Stimulated activated CD4-positive, alpha-beta T cell treated with anti-CD3 and anti-CD28 coated beads, Interleukin-15, amount 100 ng/mL, for 48 hours (primary cell): ENCODE measurements at regions not wholly inside any gene's neighbourhood (a gene's known extent, or its start where the extent isn't known, plus 50 kb on each side); places are given as distances from the start of the nearest gene placed in this dataset.

Source experiments
- DNase-seq, 2 donors: peaks; one replicate each; pipeline ENCODE4 v3.0.0-alpha.2; 2020; ENCODE audit warnings: low read depth in 2 of 2

DNA sequence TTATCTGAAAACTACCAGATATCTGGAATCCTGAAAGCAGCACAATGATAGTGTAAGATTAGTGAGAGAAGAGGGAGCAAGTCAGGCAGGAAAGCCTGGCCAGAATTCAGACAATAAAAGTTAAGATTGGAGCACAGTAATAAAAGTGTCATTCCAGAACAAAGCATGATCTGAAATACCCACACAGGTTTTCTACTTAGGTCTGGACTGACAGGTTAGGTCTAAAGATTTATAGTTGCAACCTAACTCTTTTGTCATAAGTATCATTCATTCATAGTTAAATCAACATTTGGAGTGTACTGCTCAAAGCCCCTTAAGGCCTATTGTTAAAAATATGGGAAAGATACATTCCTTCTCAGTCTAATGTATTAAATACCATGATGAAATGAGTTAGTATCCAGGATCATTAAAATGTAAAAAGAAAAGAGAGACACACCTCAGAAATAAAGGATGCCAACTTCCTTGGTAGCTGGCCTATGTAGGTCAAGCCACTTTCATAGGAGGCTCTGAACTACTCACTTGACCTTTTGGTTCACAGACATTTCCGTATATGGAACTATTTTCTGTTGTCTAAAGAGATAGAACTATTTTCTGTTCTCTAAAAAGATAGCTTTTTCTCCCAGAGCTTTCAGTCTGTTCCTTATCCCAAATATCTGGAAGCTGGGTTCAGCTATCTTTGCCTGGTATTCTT is 105.2 kb downstream of the FAS start:
- no peak for DNase-seq

DNA sequence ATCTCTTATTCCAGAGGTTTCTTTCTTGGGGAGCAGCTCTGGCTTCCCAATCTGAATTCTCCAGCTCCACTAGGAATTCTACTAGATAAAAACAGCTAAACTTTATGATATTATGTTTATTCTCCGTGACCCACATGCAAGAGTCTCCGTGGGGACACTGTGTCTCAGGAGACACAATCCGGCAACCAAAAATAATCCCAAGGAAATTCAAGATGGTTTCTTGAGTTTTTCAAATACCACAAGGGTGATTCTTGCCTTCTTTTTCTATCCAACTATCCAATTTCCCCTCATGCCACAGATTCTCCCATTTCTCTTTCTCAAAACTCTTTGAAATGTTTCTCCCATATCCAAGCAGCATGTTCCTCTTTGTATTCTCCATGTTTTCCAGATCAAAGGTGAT is 103.1 kb downstream of the FAS start:
- DNase-seq = no peak

DNA sequence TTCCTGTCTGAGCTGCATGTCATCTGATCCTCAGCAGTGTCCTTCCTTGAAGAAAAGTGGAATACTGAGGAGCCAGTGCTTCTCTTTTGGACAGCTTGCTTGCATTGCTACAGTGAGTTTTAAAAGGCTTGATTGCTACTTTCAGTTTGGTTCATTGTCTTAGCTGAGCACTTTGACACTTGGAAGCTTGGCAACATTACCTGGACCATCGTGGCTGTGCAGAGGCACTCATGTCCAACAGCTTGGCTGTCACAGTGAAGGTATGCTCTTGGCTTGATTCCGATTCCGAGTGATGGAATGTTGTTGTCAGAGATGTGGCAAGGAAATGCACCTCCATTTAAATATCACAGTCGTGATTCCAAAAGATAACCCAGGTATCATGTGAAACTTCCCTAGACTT is 102.4 kb downstream of the FAS start:
- no peak for DNase-seq

DNA sequence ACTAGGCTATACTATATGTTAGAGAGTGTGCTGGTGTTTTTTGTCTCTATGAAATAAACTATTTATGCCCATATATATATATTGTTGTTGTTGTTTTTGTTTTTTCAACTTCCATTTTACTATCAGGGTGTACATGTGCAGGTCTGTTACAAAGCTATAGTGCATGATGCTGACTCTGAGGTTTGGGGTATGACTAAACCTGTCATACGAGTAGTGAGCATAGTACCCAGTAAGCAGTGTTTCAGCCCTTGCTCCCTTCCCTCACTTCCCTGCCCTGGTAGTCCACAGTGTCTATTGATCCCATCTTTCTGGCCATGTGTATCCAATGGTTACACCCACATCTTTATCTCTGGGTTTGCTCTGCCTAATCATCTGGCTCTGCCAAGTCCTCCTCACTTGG is 101.8 kb downstream of the FAS start:
- DNase-seq = no peak

DNA sequence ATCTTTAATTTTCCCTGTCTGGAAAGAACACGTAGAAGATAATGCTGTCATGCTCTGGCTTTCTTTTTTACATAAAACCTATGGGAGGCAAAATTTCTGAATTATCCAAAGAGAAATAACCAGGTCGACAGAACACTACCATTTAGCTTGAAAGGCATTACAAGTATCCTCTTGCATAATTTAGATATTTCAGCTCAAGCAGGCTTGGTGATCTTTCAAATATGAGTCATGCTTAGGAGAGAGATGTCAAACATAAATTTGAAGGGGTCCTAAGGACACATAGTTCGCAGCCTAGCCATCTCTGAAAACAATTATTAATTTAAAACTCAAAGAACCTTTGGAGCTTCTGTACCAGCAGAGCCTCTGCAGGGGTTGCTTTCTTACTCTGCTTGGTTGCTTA is 100.9 kb downstream of the FAS start:
- no peak for DNase-seq

DNA sequence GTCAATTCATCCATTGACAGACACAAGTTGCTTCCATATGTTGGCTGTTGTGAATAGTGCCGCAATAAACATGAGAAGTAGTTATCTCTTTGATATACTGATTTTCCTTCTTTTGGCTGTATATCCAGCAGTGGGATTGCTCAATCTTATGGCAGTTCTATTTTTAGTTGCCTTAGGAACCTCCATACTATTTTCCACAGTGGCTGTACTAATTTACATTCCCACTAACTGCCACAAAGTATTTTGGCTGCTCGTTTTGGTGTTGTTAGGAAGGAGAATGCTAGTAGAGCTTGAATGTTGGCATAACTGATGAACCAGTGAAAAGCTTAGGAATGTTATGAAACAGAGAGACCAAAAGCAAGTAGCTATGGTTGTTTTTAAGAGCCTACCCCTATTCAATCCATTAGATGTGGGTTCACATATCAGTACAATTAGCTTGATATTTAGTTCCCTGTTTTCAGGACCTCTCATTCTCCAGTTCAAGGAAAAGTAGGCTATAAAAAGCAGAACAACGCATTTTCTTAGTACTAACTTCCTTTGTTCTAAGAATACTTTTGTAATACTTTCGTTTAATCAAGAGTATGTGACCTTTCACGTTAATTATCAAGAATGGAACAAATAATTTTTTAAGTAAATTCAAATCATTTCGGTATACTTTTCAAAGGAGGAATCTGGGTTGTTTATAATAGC is 100.3 kb downstream of the FAS start:
- DNase-seq = no peak

DNA sequence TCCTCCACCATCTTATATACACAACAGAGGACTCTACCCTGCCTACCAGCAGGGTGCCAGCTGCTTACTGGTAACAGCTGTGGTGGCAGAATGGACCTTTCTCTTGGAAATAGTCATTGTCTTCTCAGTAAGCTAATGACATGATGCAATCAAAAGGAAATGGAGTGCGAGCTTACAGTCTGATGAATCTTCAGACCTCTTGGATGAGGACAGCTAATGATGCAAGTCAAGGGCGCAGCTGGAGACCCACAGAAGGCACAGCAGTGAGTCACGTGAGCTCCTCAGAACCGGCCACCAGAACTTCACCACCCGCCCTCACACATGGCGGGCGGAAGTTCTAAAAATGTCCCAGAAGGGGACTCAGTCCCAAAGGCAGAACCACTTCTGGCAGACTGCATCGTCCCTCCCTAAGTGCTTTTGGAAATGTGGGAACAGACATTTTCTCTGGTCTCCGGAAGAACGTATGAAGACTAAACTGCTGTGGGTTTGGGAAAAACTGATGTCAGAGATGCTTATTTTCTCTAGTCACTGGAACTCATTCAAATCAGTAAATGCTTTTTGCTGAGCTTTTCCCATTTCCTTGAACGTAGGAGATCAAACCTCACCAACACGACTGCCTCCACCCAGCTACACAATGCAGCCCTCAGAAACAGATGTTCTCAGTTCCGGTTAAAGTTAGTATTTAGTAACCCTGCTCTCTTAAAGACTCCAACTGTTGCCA is 96.4 kb downstream of the FAS start:
- DNase-seq = peak in 1 of 2 donors; percentile 19

DNA sequence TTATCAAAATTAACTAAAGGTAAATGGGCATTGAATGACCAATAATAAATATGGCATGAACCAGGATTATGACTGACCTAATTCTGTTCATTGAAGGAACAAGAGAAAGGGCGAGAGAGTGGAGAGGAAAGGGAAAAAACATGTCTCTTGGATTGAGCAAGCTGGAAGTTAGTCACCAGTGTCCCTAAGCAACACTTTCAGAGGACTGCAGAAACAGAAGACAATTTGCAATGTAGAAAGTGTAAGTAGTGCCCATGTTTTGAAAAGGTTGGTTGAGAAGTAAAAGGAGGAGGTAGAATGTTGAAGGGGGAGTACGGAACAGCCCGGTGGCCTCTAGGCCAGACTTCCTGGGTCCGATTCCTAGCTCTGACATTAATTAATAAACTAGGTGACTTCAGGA is 94.6 kb downstream of the FAS start:
- DNase-seq = no peak

DNA sequence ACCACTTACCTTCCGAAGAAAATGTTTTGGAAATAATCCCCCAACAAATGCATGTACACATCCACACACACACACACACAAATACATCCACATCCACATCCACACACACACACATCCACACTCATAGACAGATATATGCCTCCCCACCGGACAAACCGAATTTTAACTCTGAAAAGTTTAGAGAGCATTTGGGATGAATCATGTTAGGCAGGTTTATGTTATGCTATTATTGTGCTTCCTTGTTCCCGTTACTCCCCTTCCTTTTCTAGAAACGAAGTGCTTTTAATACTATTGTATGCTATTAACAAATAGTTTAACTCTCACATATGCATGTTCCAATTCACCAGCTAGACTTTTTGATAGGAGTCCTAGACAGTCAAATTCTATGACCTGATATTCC is 91.5 kb downstream of the FAS start:
- DNase-seq = no peak

DNA sequence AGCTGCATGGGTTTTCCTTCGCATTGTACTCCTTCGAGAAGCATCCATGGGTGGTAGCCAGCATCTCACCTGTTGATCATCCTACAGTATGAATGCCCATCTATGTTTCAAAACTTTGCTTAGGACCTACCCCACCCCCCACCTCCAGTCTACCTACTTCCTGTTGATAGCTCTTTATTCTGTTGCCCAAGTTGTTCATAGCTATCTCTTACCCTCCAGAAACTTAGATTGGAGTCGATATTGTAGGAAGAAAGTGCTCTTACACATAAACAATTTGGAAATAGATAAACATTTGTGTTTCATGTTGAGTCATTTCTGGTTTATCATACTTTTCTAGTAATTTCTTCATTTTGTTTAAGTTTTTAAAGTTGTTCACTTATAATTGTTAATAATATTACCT is 90.1 kb downstream of the FAS start:
- DNase-seq = no peak

DNA sequence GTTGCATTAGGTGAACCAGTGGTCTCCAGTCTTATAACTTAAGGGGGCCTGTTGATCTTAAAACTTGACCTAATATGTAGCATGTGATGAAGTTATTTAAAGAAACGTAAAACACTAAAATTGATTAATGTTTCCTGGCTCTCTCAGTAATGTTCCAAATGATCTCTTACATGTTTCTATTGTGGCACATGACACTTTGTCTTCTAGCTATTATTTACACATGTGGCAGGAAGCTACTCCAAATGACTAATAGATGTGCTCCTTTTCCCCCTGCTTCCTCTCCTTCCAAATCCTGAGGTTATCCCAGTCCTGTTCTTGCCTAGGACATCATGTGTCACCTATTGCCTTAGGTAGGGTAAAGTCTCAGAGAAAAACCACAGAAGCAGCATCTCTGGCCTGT is 89.4 kb downstream of the FAS start:
- DNase-seq = no peak

DNA sequence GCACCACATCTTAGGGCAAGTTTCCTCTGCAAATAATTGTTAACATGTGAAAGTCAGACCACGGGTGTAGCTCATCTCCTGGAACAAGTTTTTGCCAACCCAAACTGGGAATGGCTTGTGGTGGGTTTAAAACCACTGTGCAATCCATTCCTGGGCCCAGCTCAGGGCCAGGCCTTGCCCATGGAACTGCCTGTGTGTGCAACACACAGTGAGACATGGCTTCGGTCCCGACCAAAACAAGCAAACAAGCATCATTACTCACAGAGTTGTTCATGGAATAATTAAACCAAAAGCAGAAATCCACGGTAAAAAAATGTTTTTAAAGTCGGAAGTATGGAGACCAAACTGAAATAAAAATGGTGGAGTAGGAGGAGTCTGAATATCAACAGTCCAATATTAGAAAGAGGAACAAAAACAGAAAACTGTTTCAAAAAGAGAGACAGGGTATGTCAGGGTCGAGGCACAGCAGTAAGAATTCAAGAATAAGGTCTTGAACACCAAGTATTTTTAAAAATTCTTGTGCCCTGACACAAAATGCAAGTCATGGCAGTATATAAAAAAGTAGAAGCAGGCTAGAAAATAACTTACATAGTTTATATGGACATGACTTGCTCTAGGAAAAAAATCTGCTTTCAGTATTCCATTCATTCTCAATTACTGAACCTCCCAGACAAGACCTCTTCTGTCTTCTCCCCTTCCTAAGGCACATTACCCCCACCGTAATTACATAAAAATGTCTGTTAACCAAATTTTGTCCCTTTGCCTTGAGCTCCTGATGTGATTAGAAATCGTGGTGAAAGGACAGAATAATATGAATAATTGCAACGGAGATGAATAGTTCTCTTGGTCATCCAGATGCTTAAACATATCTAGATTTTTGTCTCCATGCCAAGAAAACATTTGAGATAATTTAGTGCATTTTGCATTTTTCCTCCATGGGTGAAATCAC is 88.4 kb downstream of the FAS start:
- no peak for DNase-seq

DNA sequence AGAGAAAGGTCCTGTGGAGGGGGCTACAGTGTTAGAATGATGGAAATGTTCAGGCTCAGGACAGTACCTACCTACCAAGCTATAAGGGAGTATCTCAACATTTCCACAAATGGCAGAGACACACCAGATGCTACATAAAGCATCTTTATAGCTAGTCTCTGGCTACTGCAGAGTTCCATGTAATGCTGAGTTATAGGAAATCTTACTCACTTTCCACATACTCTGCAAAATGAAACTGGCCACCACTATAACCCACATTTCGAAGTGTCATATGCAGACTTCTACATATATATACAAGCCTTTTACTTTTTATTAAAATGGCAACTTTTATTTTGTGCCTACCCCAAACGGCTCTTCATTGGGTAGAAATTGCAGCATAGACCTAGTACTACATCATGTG is 85.5 kb downstream of the FAS start:
- no peak for DNase-seq

DNA sequence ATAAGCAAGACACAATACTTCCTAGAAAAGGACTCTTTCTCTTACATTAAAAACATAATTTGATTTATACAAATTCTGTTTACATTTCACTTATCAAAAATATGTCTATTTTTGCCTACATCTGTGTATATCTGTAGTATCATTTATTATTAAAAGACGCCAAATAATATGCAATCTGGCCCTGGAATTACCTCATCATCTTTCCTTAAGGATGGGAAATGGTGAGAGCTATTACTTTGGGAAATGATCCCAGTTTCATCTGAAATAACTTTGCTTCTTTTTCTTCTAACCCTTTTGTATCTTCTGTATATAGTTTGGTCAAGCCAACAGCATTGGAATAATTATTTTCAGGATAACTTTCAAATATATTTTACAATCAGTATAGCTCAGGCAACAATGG is 85.0 kb downstream of the FAS start:
- DNase-seq = no peak

DNA sequence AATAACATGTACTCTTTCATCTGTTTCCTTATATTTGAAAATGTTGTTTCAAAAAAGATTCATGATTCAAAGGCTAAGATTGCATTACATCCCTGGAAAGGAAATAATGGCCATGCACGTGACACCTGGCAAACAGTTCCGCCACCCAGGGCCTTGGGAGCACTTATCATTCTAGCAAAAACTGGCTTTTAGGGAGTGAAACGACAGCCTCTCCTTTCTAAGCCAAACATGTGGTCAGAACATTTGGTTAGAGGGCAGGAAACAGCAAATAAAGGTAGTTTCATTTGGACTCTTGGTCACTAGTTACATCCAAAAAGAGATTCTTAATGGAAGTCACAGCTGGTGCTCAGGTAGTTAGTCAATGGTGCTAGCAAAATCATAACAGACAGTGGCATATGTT is 83.5 kb downstream of the FAS start:
- no peak for DNase-seq

DNA sequence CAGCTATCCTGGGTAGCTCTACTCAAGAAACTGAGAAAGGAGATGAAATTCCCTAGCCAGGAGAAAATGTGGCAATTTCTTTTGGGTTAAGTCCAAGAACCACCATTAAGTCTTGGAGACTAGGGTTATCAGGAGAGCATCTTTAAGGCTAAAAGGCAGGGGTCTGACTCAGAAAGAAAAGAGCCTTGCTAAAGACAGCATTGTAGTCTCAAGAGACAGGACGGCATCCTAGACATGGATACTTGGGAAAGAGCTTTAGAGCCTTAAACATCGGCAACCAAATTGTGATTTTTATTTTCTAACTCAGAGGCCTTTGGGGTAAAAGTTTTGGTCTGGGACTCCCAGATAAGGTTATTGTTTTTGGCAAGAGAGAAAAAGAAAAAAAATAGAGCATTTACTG is 83.1 kb downstream of the FAS start:
- DNase-seq = no peak

DNA sequence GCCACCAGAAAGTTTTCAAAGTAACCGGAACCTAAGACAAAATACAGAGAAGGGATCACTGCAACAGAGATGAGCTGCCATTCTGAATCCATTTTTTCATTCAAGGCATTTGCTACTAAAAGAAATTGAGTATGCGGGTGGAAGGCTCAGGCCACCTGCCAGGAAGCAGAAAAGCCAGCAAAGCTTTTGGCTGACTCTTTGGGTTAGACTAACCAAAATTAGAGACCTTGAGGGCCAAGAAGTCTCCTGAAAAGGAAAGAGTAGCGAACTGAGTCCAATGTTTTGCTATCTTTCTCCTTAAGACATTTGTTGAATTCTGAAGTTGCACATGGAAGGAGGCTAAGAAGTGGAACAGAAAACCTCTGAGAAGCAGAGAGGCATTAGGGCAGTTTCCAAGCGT is 79.0 kb downstream of the FAS start:
- DNase-seq = no peak
